Panc1 (cell line): ENCODE measurements at regions not wholly inside any gene's neighbourhood (a gene's known extent, or its start where the extent isn't known, plus 50 kb on each side); places are given as distances from the start of the nearest gene placed in this dataset.

ENCODE experiments used
- ATAC-seq: fragments of 200-7000 bp; cut with Tn5 transposase; 2 replicates; pipeline ENCODE4 v1.9.1; 2020; ENCODE audit warnings: mild to moderate bottlenecking, moderate library complexity
- BruUV-seq: library from RNA; stranded (reverse); fragments of 400-500 nt; replicated peaks from 2 replicates; lab custom pipeline; 2021; lab: Mats Ljungman, UMichigan
- CTCF ChIA-PET: fragments of 300-600 bp; sonication (Branson Sonifier 250); formaldehyde crosslinking; loops from one replicate; lab custom pipeline; 2022; ENCODE audit warnings: antibody characterized with exemption; lab: Charles Lee
- POLR2A ChIA-PET: fragments of 300-600 bp; sonication (Branson Sonifier 250); formaldehyde crosslinking; loops from one replicate; lab custom pipeline; 2022; ENCODE audit warnings: antibody characterized with exemption; lab: Charles Lee
- DNase-seq: peaks from one replicate; pipeline ENCODE4 v3.0.0-alpha.2; 2010; ENCODE audit warnings: low read depth, low spot score
- H3K27ac ChIP-seq: 2 replicates; pipeline ENCODE4 v1.5.1; 2011; ENCODE audit warnings: mild to moderate bottlenecking, low read length, inconsistent platforms
- H3K27me3 ChIP-seq: fragments of 200-500 bp; sonication (Bioruptor generic); 2 replicates; pipeline ENCODE4 v1.6.0; 2014; ENCODE audit warnings: low read length, inconsistent platforms; ENCODE audit not compliant: control insufficient read depth, insufficient read depth
- H3K36me3 ChIP-seq: fragments of 200-500 bp; sonication (Bioruptor generic); 2 replicates; pipeline ENCODE4 v1.5.1; 2014; ENCODE audit warnings: inconsistent platforms, mild to moderate bottlenecking, low read length, moderate library complexity; ENCODE audit not compliant: control insufficient read depth, insufficient read depth
- H3K4me1 ChIP-seq: 2 replicates; pipeline ENCODE4 v1.5.1; 2011; ENCODE audit warnings: inconsistent platforms, mild to moderate bottlenecking, low read length, moderate library complexity; ENCODE audit not compliant: control insufficient read depth, insufficient read depth
- H3K4me3 ChIP-seq, 2 experiments: 2 replicates each; pipeline ENCODE4 v1.5.1; 2011 to 2012; ENCODE audit warnings: low read depth in 2 of 2, low read length in 2 of 2, mild to moderate bottlenecking in 2 of 2, inconsistent platforms in 1 of 2, moderate library complexity in 1 of 2
- H3K9me3 ChIP-seq: fragments of 200-500 bp; sonication (Bioruptor generic); 2 replicates; pipeline ENCODE4 v1.5.1; 2014; ENCODE audit warnings: low read depth, mild to moderate bottlenecking, inconsistent platforms, low read length, moderate library complexity; ENCODE audit not compliant: control insufficient read depth, insufficient read depth
- CTCF ChIP-seq: fragments of 450-650 bp; IDR thresholded peaks from 2 replicates; pipeline ENCODE4 v1.5.1; 2017; ENCODE audit warnings: mild to moderate bottlenecking
- POLR2AphosphoS5 ChIP-seq: IDR thresholded peaks from 2 replicates; pipeline ENCODE4 v1.6.1; 2012; ENCODE audit warnings: mild to moderate bottlenecking, low read depth, low read length, moderate library complexity
- REST ChIP-seq, 2 experiments: IDR thresholded peaks; 2 replicates each; pipeline ENCODE4 v1.6.1; 2011 to 2012; ENCODE audit warnings: low read depth in 2 of 2, control low read depth in 1 of 2, low read length in 1 of 2, mild to moderate bottlenecking in 1 of 2, moderate library complexity in 1 of 2; ENCODE audit not compliant: insufficient read depth in 1 of 2
- SIN3A ChIP-seq: IDR thresholded peaks from 2 replicates; pipeline ENCODE4 v1.6.1; 2012; ENCODE audit warnings: low read depth, mild to moderate bottlenecking, low read length, moderate library complexity, borderline replicate concordance; ENCODE audit not compliant: insufficient read depth
- TCF7L2 ChIP-seq: IDR thresholded peaks from 2 replicates; pipeline ENCODE4 v1.6.1; 2011; ENCODE audit warnings: mild to moderate bottlenecking, low read depth, low read length, inconsistent platforms
- in situ Hi-C: cut with HindIII; loops from 2 replicates; pipeline ENCODE4 v1.10.0; 2016; ENCODE audit warnings: low sequenced_read_pairs, low pct_unique_long_range_greater_than_20kb
- intact Hi-C: fragments of 100-400 bp; cut with micrococcal nuclease; formaldehyde crosslinking; loops from one replicate; pipeline ENCODE4 v1.10.0; 2022; ENCODE audit not compliant: unreplicated experiment

GRCh38 chr9:78921341-78921740, 624.4 kb downstream of the PSAT1 start:
- intact Hi-C loops: no loop called here
- TF ChIP-seq REST (IDR thresholded peaks at IDR 0.05; ENCODE audit: insufficient read depth in 1 of 2, low read depth in 2 of 2, low read length in 1 of 2) (no peak), TCF7L2 (no peak), POLR2AphosphoS5 (no peak), CTCF (no peak), SIN3A (no peak)
- Histone ChIP-seq H3K4me1 (no peaks in the 10 kb centered on the region), H3K9me3 (no peaks in the 10 kb centered on the region), H3K4me3 (no peak overlapping the region), H3K36me3 (no peaks in the 10 kb centered on the region), H3K27me3 (no peaks in the 10 kb centered on the region), H3K27ac (no peak overlapping the region)
- ATAC-seq: no peak
- in situ Hi-C loops: no loop called here
- CTCF ChIA-PET: no interaction called here
- no TSS peak for BruUV-seq
- DNase-seq: no peak
- POLR2A ChIA-PET: no interaction called here

GRCh38 chr9:78923966-78924659, 627.2 kb downstream of the PSAT1 start:
- ATAC-seq (no peak), DNase-seq (no peak)
- no TSS peak for BruUV-seq
- Histone ChIP-seq H3K27ac (no peak overlapping the region), H3K36me3 (no peaks in the 10 kb centered on the region), H3K27me3 (no peaks in the 10 kb centered on the region), H3K9me3 (no peaks in the 10 kb centered on the region), H3K4me3 (no peak overlapping the region), H3K4me1 (no peaks in the 10 kb centered on the region)
- ChIA-PET CTCF (no interaction called here), POLR2A (no interaction called here)
- in situ Hi-C loops (no loop called here), intact Hi-C loops (no loop called here)
- TF ChIP-seq CTCF (no peak), SIN3A (no peak), TCF7L2 (no peak), REST (IDR thresholded peaks at IDR 0.05; ENCODE audit: insufficient read depth in 1 of 2, low read depth in 2 of 2, low read length in 1 of 2) (no peak), POLR2AphosphoS5 (no peak)
